Vagina (tissue), 2 donors: ENCODE measurements at regions not wholly inside any gene's neighbourhood (a gene's known extent, or its start where the extent isn't known, plus 50 kb on each side); places are given as distances from the start of the nearest gene placed in this dataset.

Source experiments
- CTCF ChIP-seq, 3 experiments: fragments of 450-650 bp in 2 of 3; fragments of 200-600 bp in 1 of 3; sonication (generic) in 1 of 3; IDR thresholded peaks; one replicate each; pipeline ENCODE4 v1.5.1; 2017 to 2019; ENCODE audit warnings: antibody characterized with exemption in 3 of 3, mild to moderate bottlenecking in 2 of 3, moderate library complexity in 2 of 3
- POLR2A ChIP-seq, 2 donors: fragments of 450-650 bp; IDR thresholded peaks; one replicate each; pipeline ENCODE4 v1.6.1; 2017; ENCODE audit warnings: antibody characterized with exemption in 2 of 2, mild to moderate bottlenecking in 2 of 2, moderate library complexity in 2 of 2
- POLR2AphosphoS5 ChIP-seq, 2 donors: sonication (generic); formaldehyde crosslinking; IDR thresholded peaks; one replicate each; pipeline ENCODE4 v1.9.0; 2017; ENCODE audit warnings: antibody characterized with exemption in 2 of 2, mild to moderate bottlenecking in 2 of 2, low read depth in 1 of 2; ENCODE audit not compliant: insufficient read depth in 1 of 2

GRCh38 chr12:87766044-87766443 lies 263.2 kb downstream of the C12orf50 start:
- TF ChIP-seq CTCF (IDR thresholded peaks at IDR 0.05) (no peak), POLR2A (IDR thresholded peaks at IDR 0.05) (no peak), POLR2AphosphoS5 (IDR thresholded peaks at IDR 0.05; ENCODE audit: insufficient read depth in 1 of 2, low read depth in 1 of 2) (no peak)
